Mesenchymal stem cell (in vitro differentiated cells and primary cell): ENCODE measurements at regions not wholly inside any gene's neighbourhood (a gene's known extent, or its start where the extent isn't known, plus 50 kb on each side); places are given as distances from the start of the nearest gene placed in this dataset.
A peak's percentile ranks its signal among the peaks of the same experiment; 100 is the strongest.

Source experiments
- DNase-seq: peaks from one replicate; pipeline ENCODE4 v3.0.0-alpha.2; 2013
- H2AFZ ChIP-seq: one replicate; pipeline ENCODE4 v1.6.1; 2013; ENCODE audit warnings: low read depth, mild to moderate bottlenecking, control low read depth, inconsistent platforms, low read length, moderate library complexity
- H2AK5ac ChIP-seq: 2 replicates; pipeline ENCODE4 v1.6.1; 2013; ENCODE audit warnings: low read length, moderate library complexity, mild to moderate bottlenecking, inconsistent platforms; ENCODE audit not compliant: severe bottlenecking
- H2BK120ac ChIP-seq: one replicate; pipeline ENCODE4 v1.6.1; 2013; ENCODE audit warnings: low read depth, mild to moderate bottlenecking, inconsistent platforms, low read length, moderate library complexity
- H2BK12ac ChIP-seq, 2 experiments: one replicate each; pipeline ENCODE4 v1.6.1; 2013; ENCODE audit warnings: inconsistent platforms in 2 of 2, low read length in 2 of 2, mild to moderate bottlenecking in 2 of 2, moderate library complexity in 2 of 2, control low read depth in 1 of 2
- H2BK15ac ChIP-seq: one replicate; pipeline ENCODE4 v1.6.1; 2013; ENCODE audit warnings: mild to moderate bottlenecking, low read depth, inconsistent platforms; ENCODE audit not compliant: poor library complexity, severe bottlenecking
- H2BK5ac ChIP-seq: 2 replicates; pipeline ENCODE4 v1.6.1; 2013; ENCODE audit warnings: low read depth, mild to moderate bottlenecking, low read length, control low read depth, inconsistent platforms; ENCODE audit not compliant: poor library complexity, severe bottlenecking
- H3K14ac ChIP-seq, 2 experiments: one replicate each; pipeline ENCODE4 v1.6.1; 2013; ENCODE audit warnings: inconsistent platforms in 2 of 2, low read length in 2 of 2, control low read depth in 1 of 2, mild to moderate bottlenecking in 1 of 2, moderate library complexity in 1 of 2
- H3K18ac ChIP-seq, 2 experiments: one replicate each; pipeline ENCODE4 v1.6.1; 2013; ENCODE audit warnings: inconsistent platforms in 2 of 2, low read length in 2 of 2, control low read depth in 1 of 2, low read depth in 1 of 2, mild to moderate bottlenecking in 1 of 2
- H3K23ac ChIP-seq, 2 experiments: one replicate each; pipeline ENCODE4 v1.6.1; 2013; ENCODE audit warnings: inconsistent platforms in 2 of 2, low read length in 2 of 2, mild to moderate bottlenecking in 2 of 2, moderate library complexity in 2 of 2, control low read depth in 1 of 2
- H3K27ac ChIP-seq: 2 replicates; pipeline ENCODE4 v1.5.1; 2013; ENCODE audit warnings: mild to moderate bottlenecking, moderate library complexity, low read length, control low read depth, inconsistent platforms; ENCODE audit not compliant: poor library complexity, severe bottlenecking
- H3K27me3 ChIP-seq, 2 experiments: 2 replicates each; pipeline versions ENCODE4 v1.6.1 to v1.7.0; 2013; ENCODE audit warnings: low read length in 2 of 2, mild to moderate bottlenecking in 2 of 2, moderate library complexity in 2 of 2, control low read depth in 1 of 2, inconsistent platforms in 1 of 2; ENCODE audit not compliant: control insufficient read depth in 1 of 2, insufficient read depth in 1 of 2
- H3K36me3 ChIP-seq, 2 experiments: 2 replicates each; pipeline versions ENCODE4 v1.6.1 to v1.7.0; 2013; ENCODE audit warnings: low read length in 2 of 2, control low read depth in 1 of 2, inconsistent platforms in 1 of 2, low read depth in 1 of 2, mild to moderate bottlenecking in 1 of 2; ENCODE audit not compliant: insufficient read depth in 2 of 2, control insufficient read depth in 1 of 2
- H3K4ac ChIP-seq, 2 experiments: one replicate each; pipeline ENCODE4 v1.6.1; 2013; ENCODE audit warnings: inconsistent platforms in 2 of 2, low read length in 2 of 2, mild to moderate bottlenecking in 2 of 2, moderate library complexity in 2 of 2, control low read depth in 1 of 2, low read depth in 1 of 2
- H3K4me1 ChIP-seq: 2 replicates; pipeline ENCODE4 v1.6.1; 2013; ENCODE audit warnings: low read depth, low read length, control low read depth; ENCODE audit not compliant: control insufficient read depth, insufficient read depth
- H3K4me2 ChIP-seq: 2 replicates; pipeline ENCODE4 v1.6.1; 2013; ENCODE audit warnings: low read length, mild to moderate bottlenecking, inconsistent platforms; ENCODE audit not compliant: poor library complexity, severe bottlenecking
- H3K4me3 ChIP-seq, 2 experiments: 2 replicates each; pipeline versions ENCODE4 v1.5.1 to v1.7.0; 2013; ENCODE audit warnings: low read length in 2 of 2, mild to moderate bottlenecking in 2 of 2, control low read depth in 1 of 2, low read depth in 1 of 2; ENCODE audit not compliant: insufficient read depth in 1 of 2
- H3K79me1 ChIP-seq: replicated peaks from 2 replicates; pipeline ENCODE4 v1.6.1; 2013; ENCODE audit warnings: mild to moderate bottlenecking, control low read depth, low read length, inconsistent platforms; ENCODE audit not compliant: poor library complexity, severe bottlenecking
- H3K9ac ChIP-seq: 2 replicates; pipeline ENCODE4 v1.7.0; 2013; ENCODE audit warnings: mild to moderate bottlenecking, low read length, moderate library complexity
- H3K9me3 ChIP-seq: 2 replicates; pipeline ENCODE4 v1.7.0; 2013; ENCODE audit warnings: mild to moderate bottlenecking, low read length; ENCODE audit not compliant: control insufficient read depth
- H4K8ac ChIP-seq: one replicate; pipeline ENCODE4 v1.6.1; 2013; ENCODE audit warnings: inconsistent platforms, mild to moderate bottlenecking, low read length, moderate library complexity
- H4K91ac ChIP-seq: one replicate; pipeline ENCODE4 v1.6.1; 2013; ENCODE audit warnings: mild to moderate bottlenecking, low read length, inconsistent platforms
- WGBS: methylation state at CpG from one replicate; pipeline ENCODE4 v1.1.7; 2013; ENCODE audit warnings: mixed read lengths; 5-methylcytosine and 5-hydroxymethylcytosine counted together

- Histone ChIP-seq H2AFZ (no peak overlapping the region), H4K91ac (no peak overlapping the region), H3K27ac (peak overlapping the region; percentile 74), H3K4ac (no peak overlapping the region), H3K23ac (no peak overlapping the region), H2BK15ac (no peak overlapping the region), H2BK12ac (no peak overlapping the region), H2BK120ac (no peak overlapping the region), H2AK5ac (no peak overlapping the region), H3K79me1 (no peaks in the 10 kb centered on the region), H3K9ac (no peak overlapping the region), H3K27me3 (no peaks in the 10 kb centered on the region), H3K9me3 (no peaks in the 10 kb centered on the region), H4K8ac (no peak overlapping the region), H3K4me3 (no peak overlapping the region), H2BK5ac (no peak overlapping the region), H3K4me1 (peaks cover 1% of the 10 kb centered on the region), H3K14ac (no peak overlapping the region), H3K18ac (no peak overlapping the region), H3K36me3 (no peaks in the 10 kb centered on the region), H3K4me2 (no peak overlapping the region)
- no peak for DNase-seq
- 68% methylated on average over 3 of the region's 3 CpGs for WGBS
These were observed 136.2 kb upstream of the NRBF2 start for GRCh38 chr10:62996925-62997324.

DNA sequence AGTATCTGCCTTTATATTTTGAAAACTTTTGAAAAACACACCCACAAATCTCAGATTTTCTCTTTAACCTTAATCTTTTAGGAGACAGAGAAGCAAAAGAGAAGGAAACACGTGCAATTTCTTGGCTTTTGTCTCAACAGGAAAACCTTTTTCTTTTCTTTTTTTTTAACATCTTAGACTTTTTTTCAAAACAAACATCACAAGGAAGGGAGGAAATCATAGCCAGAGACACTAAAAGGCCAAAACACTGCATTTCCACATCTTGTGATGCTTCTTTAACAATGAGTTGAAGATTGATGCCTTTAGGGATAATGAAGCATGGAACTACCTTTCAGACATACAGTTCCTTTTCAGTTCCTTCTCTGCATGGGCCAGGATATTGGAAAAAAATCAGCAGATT lies 136.6 kb upstream of the NRBF2 start:
- no peak overlapping the region for H4K8ac ChIP-seq
- 100% methylated on average over 1 of the region's 1 CpG for WGBS
- no peak overlapping the region for H3K4ac ChIP-seq
- no peak overlapping the region for H2AK5ac ChIP-seq
- H4K91ac ChIP-seq = no peak overlapping the region
- H3K4me3 ChIP-seq = no peak overlapping the region
- H2BK15ac ChIP-seq = no peak overlapping the region
- no peak overlapping the region for H3K4me2 ChIP-seq
- H3K4me1 ChIP-seq = peaks cover 1% of the 10 kb centered on the region
- no peaks in the 10 kb centered on the region for H3K27me3 ChIP-seq
- no peak overlapping the region for H3K14ac ChIP-seq
- no peaks in the 10 kb centered on the region for H3K36me3 ChIP-seq
- H3K27ac ChIP-seq = peak overlapping the region; percentile 74
- H2AFZ ChIP-seq = no peak overlapping the region
- H2BK120ac ChIP-seq = no peak overlapping the region
- no peak overlapping the region for H3K23ac ChIP-seq
- no peak overlapping the region for H3K18ac ChIP-seq
- no peak overlapping the region for H2BK5ac ChIP-seq
- H2BK12ac ChIP-seq = no peak overlapping the region
- no peaks in the 10 kb centered on the region for H3K79me1 ChIP-seq
- no peak overlapping the region for H3K9ac ChIP-seq
- no peaks in the 10 kb centered on the region for H3K9me3 ChIP-seq
- no peak for DNase-seq

DNA sequence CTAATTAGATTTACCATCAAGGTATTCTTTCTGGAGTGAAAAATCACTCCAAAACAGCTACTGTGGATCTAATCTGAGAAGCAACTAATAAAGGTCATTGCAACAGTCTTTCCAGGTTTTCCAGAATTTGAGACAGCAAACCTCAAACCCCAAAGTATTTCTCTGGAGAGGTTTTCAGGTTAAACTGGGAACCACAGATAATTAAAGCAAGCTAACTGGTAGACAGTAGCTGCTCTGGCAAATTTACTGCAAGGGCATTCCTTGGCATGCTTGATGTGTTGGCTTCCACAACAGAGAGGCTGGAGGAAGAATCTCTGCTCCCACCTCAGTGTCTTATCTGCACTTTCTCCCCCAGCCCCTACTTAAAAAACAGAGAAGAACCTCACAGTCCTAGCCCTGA lies 140.0 kb upstream of the NRBF2 start:
- DNase-seq = no peak
- H4K8ac ChIP-seq = no peak overlapping the region
- no peak overlapping the region for H2BK120ac ChIP-seq
- peaks cover 1% of the 10 kb centered on the region for H3K4me1 ChIP-seq
- no peak overlapping the region for H4K91ac ChIP-seq
- H2BK12ac ChIP-seq = no peak overlapping the region
- H2AFZ ChIP-seq = no peak overlapping the region
- no peak overlapping the region for H3K4me2 ChIP-seq
- H3K18ac ChIP-seq = no peak overlapping the region
- no peaks in the 10 kb centered on the region for H3K27me3 ChIP-seq
- no peak overlapping the region for H3K4ac ChIP-seq
- H3K36me3 ChIP-seq = no peaks in the 10 kb centered on the region
- H3K9me3 ChIP-seq = no peaks in the 10 kb centered on the region
- H2BK15ac ChIP-seq = no peak overlapping the region
- no peak overlapping the region for H3K27ac ChIP-seq
- H3K79me1 ChIP-seq = no peaks in the 10 kb centered on the region
- H3K4me3 ChIP-seq = peak overlapping the region in 1 of 2 experiments; percentile 49
- no peak overlapping the region for H3K14ac ChIP-seq
- no peak overlapping the region for H3K23ac ChIP-seq
- no peak overlapping the region for H2BK5ac ChIP-seq
- H3K9ac ChIP-seq = peak overlapping the region; percentile 67
- no peak overlapping the region for H2AK5ac ChIP-seq

DNA sequence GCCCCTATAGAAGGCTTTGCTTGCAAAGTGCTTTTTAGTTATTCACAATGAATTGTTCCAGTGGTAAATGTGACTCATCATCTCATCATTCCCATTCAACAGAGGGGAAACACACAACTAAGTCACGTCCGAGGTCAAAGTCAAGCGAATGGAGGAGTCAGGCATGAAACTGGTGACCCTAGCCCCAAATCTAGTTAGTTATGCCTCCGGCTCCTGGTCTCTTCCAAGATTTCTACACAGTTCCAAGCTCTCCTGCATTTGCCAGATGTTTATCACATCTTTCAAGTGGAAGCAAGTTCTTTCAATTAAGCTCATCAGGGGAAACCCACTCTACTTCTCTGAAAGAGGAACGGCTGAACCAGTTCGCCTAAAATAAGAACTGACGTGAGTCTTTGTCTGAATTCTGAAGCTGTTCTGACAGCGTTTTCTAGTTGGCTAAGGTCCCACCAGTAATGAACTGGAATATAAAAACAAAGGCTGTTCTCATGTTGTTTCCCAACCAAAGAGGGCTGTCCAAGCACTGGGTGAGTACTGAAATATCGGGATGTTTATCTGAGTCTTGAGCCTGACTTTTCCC lies 140.9 kb upstream of the NRBF2 start:
- no peak overlapping the region for H3K14ac ChIP-seq
- H2AFZ ChIP-seq = no peak overlapping the region
- H2BK120ac ChIP-seq = no peak overlapping the region
- no peak overlapping the region for H3K18ac ChIP-seq
- no peak overlapping the region for H3K4me2 ChIP-seq
- H2BK12ac ChIP-seq = no peak overlapping the region
- no peak overlapping the region for H3K4ac ChIP-seq
- no peaks in the 10 kb centered on the region for H3K79me1 ChIP-seq
- peak overlapping the region in 1 of 2 experiments; percentile 49 for H3K4me3 ChIP-seq
- no peaks in the 10 kb centered on the region for H3K36me3 ChIP-seq
- H2BK15ac ChIP-seq = no peak overlapping the region
- no peaks in the 10 kb centered on the region for H3K9me3 ChIP-seq
- H3K27ac ChIP-seq = no peak overlapping the region
- H3K23ac ChIP-seq = no peak overlapping the region
- no peak overlapping the region for H2AK5ac ChIP-seq
- H4K91ac ChIP-seq = no peak overlapping the region
- H3K27me3 ChIP-seq = no peaks in the 10 kb centered on the region
- H4K8ac ChIP-seq = no peak overlapping the region
- no peak for DNase-seq
- WGBS = 75% methylated on average over 9 of the region's 9 CpGs
- no peak overlapping the region for H2BK5ac ChIP-seq
- peaks cover 1% of the 10 kb centered on the region for H3K4me1 ChIP-seq
- peak overlapping the region; percentile 67 for H3K9ac ChIP-seq
